Muscle of arm (tissue), 1 donor: ENCODE measurements at regions not wholly inside any gene's neighbourhood (a gene's known extent, or its start where the extent isn't known, plus 50 kb on each side); places are given as distances from the start of the nearest gene placed in this dataset.

Experiments
- DNase-seq: peaks from one replicate; pipeline ENCODE4 v3.0.0-alpha.2; 2013

- DNase-seq = no peak
These were observed 937.8 kb upstream of the CHORDC1 start for GRCh38 chr11:91160661-91161060.

- no peak for DNase-seq
These were observed 936.2 kb upstream of the CHORDC1 start for GRCh38 chr11:91158891-91159537.

GRCh38 chr11:91158297-91158696 is 935.4 kb upstream of the CHORDC1 start:
- DNase-seq = no peak

GRCh38 chr11:91156041-91156440 is 933.2 kb upstream of the CHORDC1 start:
- DNase-seq = no peak

GRCh38 chr11:91147885-91148284 is 925.0 kb upstream of the CHORDC1 start:
- DNase-seq = no peak

GRCh38 chr11:91141655-91142054 is 918.8 kb upstream of the CHORDC1 start:
- no peak for DNase-seq

- no peak for DNase-seq
These were observed 913.8 kb upstream of the CHORDC1 start for GRCh38 chr11:91136631-91137030.

GRCh38 chr11:91133361-91133760 is 910.5 kb upstream of the CHORDC1 start:
- peak; percentile 49 for DNase-seq

- no peak for DNase-seq
These were observed 906.7 kb upstream of the CHORDC1 start for GRCh38 chr11:91129596-91129995.

- no peak for DNase-seq
These were observed 901.5 kb upstream of the CHORDC1 start for GRCh38 chr11:91124363-91124762.

- DNase-seq = no peak
These were observed 892.3 kb upstream of the CHORDC1 start for GRCh38 chr11:91115116-91115515.

- no peak for DNase-seq
These were observed 881.4 kb upstream of the CHORDC1 start for GRCh38 chr11:91104237-91104636.

GRCh38 chr11:91100427-91100826 is 877.6 kb upstream of the CHORDC1 start:
- no peak for DNase-seq

GRCh38 chr11:91097083-91097482 is 874.2 kb upstream of the CHORDC1 start:
- no peak for DNase-seq

- DNase-seq = no peak
These were observed 870.3 kb upstream of the CHORDC1 start for GRCh38 chr11:91093141-91093540.

GRCh38 chr11:91091563-91091962 is 868.7 kb upstream of the CHORDC1 start:
- no peak for DNase-seq

- DNase-seq = no peak
These were observed 863.2 kb upstream of the CHORDC1 start for GRCh38 chr11:91086028-91086427.

- DNase-seq = no peak
These were observed 859.4 kb upstream of the CHORDC1 start for GRCh38 chr11:91082255-91082654.

- DNase-seq = peak; percentile 81
These were observed 858.7 kb upstream of the CHORDC1 start for GRCh38 chr11:91081440-91082043.

GRCh38 chr11:91078221-91078620 is 855.4 kb upstream of the CHORDC1 start:
- no peak for DNase-seq

GRCh38 chr11:91075032-91075695 is 852.3 kb upstream of the CHORDC1 start:
- no peak for DNase-seq

GRCh38 chr11:91067666-91068065 is 844.8 kb upstream of the CHORDC1 start:
- no peak for DNase-seq

GRCh38 chr11:91066456-91067047 is 843.7 kb upstream of the CHORDC1 start:
- DNase-seq = no peak
